DND-41 (cell line): ENCODE measurements at regions not wholly inside any gene's neighbourhood (a gene's known extent, or its start where the extent isn't known, plus 50 kb on each side); places are given as distances from the start of the nearest gene placed in this dataset.

Experiments
- CTCF ChIP-seq: IDR thresholded peaks from 2 replicates; pipeline ENCODE4 v1.5.1; 2012; ENCODE audit warnings: borderline replicate concordance, low read length, moderate library complexity, mild to moderate bottlenecking; ENCODE audit not compliant: poor library complexity, severe bottlenecking; ENCODE audit errors: extremely low read depth
- EZH2 ChIP-seq: IDR thresholded peaks from 3 replicates; pipeline ENCODE4 v1.6.1; 2012; ENCODE audit warnings: borderline replicate concordance, low read depth, mild to moderate bottlenecking, moderate library complexity, low read length, inconsistent platforms; ENCODE audit not compliant: severe bottlenecking

GRCh38 chr5:171642894-171643293, 142.7 kb upstream of the SMIM23 start:
- TF ChIP-seq CTCF (no peak), EZH2 (no peak)
